GM12891 (cell line): ENCODE measurements at regions not wholly inside any gene's neighbourhood (a gene's known extent, or its start where the extent isn't known, plus 50 kb on each side); places are given as distances from the start of the nearest gene placed in this dataset.

Experiments used
- DNase-seq: peaks from one replicate; pipeline ENCODE4 v3.0.0; 2011; ENCODE audit warnings: low spot score; ENCODE audit not compliant: insufficient read length
- FAIRE-seq: peaks from 2 replicates; lab custom pipeline; 2011; peaks lifted over from hg19 to GRCh38; lab: Jason Lieb, UNC
- PAX5 ChIP-seq: IDR thresholded peaks from 2 replicates; pipeline ENCODE4 v1.6.1; 2011; ENCODE audit warnings: low read length, moderate library complexity, mild to moderate bottlenecking; ENCODE audit not compliant: insufficient read depth, severe bottlenecking
- POLR2A ChIP-seq: IDR thresholded peaks from 2 replicates; pipeline ENCODE4 v1.6.1; 2011; ENCODE audit warnings: low read depth, low read length, control low read depth
- POLR2AphosphoS5 ChIP-seq: IDR thresholded peaks from 2 replicates; pipeline ENCODE4 v1.6.1; 2011; ENCODE audit warnings: low read depth, low read length, control low read depth
- POU2F2 ChIP-seq: IDR thresholded peaks from 2 replicates; pipeline ENCODE4 v1.6.1; 2011; ENCODE audit warnings: low read depth, mild to moderate bottlenecking, control low read depth, low read length, moderate library complexity
- SPI1 ChIP-seq: IDR thresholded peaks from 2 replicates; pipeline ENCODE4 v1.6.1; 2011; ENCODE audit warnings: low read depth, low read length, control low read depth
- TAF1 ChIP-seq: IDR thresholded peaks from 2 replicates; pipeline ENCODE4 v1.6.1; 2011; ENCODE audit warnings: low read depth, low read length, control low read depth

- TF ChIP-seq SPI1, result no peak
- TF ChIP-seq PAX5, result no peak
- no peak for TF ChIP-seq TAF1
- no peak for TF ChIP-seq POU2F2
- TF ChIP-seq POLR2AphosphoS5, result no peak
- no peak for TF ChIP-seq POLR2A
- no peak for DNase-seq
- no peak for FAIRE-seq
These were observed 54.1 kb upstream of the LY86 start for GRCh38 chr6:6534399-6534798.

GRCh38 chr6:6537488-6538260 lies 50.8 kb upstream of the LY86 start:
- DNase-seq, result no peak
- no peak for TF ChIP-seq POLR2A
- TF ChIP-seq SPI1, result no peak
- TF ChIP-seq TAF1, result no peak
- TF ChIP-seq POLR2AphosphoS5, result no peak
- no peak for TF ChIP-seq PAX5
- no peak for TF ChIP-seq POU2F2
- peak; percentile 76 for FAIRE-seq

GRCh38 chr6:6538261-6538660 lies 50.3 kb upstream of the LY86 start:
- DNase-seq, result no peak
- TF ChIP-seq PAX5, result no peak
- TF ChIP-seq SPI1, result no peak
- TF ChIP-seq POLR2AphosphoS5, result no peak
- TF ChIP-seq TAF1, result no peak
- no peak for TF ChIP-seq POU2F2
- TF ChIP-seq POLR2A, result no peak
- no peak for FAIRE-seq
